ENCODE measurements at regions not wholly inside any gene's neighbourhood (a gene's known extent, or its start where the extent isn't known, plus 50 kb on each side); places are given as distances from the start of the nearest gene placed in this dataset.

- TF ChIP-seq, protein P1, sequence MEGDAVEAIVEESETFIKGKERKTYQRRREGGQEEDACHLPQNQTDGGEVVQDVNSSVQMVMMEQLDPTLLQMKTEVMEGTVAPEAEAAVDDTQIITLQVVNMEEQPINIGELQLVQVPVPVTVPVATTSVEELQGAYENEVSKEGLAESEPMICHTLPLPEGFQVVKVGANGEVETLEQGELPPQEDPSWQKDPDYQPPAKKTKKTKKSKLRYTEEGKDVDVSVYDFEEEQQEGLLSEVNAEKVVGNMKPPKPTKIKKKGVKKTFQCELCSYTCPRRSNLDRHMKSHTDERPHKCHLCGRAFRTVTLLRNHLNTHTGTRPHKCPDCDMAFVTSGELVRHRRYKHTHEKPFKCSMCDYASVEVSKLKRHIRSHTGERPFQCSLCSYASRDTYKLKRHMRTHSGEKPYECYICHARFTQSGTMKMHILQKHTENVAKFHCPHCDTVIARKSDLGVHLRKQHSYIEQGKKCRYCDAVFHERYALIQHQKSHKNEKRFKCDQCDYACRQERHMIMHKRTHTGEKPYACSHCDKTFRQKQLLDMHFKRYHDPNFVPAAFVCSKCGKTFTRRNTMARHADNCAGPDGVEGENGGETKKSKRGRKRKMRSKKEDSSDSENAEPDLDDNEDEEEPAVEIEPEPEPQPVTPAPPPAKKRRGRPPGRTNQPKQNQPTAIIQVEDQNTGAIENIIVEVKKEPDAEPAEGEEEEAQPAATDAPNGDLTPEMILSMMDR (IDR thresholded peaks at IDR 0.05; ENCODE audit: low read depth, low read length): no peak
- no peak for TF ChIP-seq EZH2phosphoT487 (IDR thresholded peaks at IDR 0.05; ENCODE audit: low read depth)
Measured at GRCh38 chr18:52242711-52243110, 97.3 kb upstream of the DCC start.
